ENCODE measurements at regions not wholly inside any gene's neighbourhood (a gene's known extent, or its start where the extent isn't known, plus 50 kb on each side); places are given as distances from the start of the nearest gene placed in this dataset.
A peak's percentile ranks its signal among the peaks of the same experiment; 100 is the strongest.

GRCh38 chr9:81293651-81294050, 395.7 kb downstream of the TLE1 start:
- Mint-ChIP-seq H3K4me3 (no peak overlapping the region), H3K36me3 (ENCODE audit: low read depth) (no peaks in the 10 kb centered on the region), H3K9me3 (peaks cover 42% of the 10 kb centered on the region), H3K27ac (peak overlapping the region in 1 of 3 experiments; percentile 15), H3K27me3 (ENCODE audit: low read depth) (no peaks in the 10 kb centered on the region), H3K4me1 (no peaks in the 10 kb centered on the region)
- TF ChIP-seq, protein P1, sequence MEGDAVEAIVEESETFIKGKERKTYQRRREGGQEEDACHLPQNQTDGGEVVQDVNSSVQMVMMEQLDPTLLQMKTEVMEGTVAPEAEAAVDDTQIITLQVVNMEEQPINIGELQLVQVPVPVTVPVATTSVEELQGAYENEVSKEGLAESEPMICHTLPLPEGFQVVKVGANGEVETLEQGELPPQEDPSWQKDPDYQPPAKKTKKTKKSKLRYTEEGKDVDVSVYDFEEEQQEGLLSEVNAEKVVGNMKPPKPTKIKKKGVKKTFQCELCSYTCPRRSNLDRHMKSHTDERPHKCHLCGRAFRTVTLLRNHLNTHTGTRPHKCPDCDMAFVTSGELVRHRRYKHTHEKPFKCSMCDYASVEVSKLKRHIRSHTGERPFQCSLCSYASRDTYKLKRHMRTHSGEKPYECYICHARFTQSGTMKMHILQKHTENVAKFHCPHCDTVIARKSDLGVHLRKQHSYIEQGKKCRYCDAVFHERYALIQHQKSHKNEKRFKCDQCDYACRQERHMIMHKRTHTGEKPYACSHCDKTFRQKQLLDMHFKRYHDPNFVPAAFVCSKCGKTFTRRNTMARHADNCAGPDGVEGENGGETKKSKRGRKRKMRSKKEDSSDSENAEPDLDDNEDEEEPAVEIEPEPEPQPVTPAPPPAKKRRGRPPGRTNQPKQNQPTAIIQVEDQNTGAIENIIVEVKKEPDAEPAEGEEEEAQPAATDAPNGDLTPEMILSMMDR (IDR thresholded peaks at IDR 0.05; ENCODE audit: unreplicated experiment in 3 of 3), result no peak

DNA sequence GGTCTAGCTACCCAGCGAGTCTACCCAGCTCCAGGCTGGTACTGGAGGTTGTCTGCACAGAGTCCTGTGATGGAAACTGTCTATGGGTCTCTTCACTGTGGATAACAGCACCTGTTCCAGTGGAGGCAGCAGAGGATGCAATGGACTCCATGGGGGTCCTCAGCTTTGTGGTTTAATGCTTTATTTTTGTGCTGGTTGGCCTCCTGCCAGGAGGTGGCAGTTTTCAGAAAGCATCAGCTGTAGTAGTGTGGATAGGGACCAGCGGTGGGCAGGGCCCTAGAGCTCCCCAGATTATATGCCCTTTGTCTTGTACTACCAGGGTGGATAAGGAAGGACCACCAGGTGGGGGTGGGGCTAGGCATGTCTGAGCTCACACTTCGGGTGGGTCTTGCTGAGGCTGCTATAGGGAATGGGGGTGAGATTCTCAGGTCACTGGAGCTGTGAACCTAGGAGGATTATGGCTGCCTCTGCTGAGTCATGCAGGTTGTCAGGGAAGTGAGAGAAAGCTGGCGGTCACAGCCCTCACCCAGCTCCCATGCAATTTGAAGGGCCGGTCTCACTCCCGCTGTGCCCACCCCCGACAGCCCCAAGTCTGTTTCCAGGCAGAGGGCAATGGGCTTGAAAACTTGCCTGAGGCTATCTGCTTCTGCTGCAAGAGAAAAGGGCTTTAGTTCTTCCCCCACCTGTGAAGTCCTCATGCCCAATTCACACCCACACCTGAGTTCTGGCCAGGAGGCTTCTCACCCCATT, 397.1 kb downstream of the TLE1 start:
- peaks cover 5% of the 10 kb centered on the region for H3K36me3 Mint-ChIP-seq (ENCODE audit: low read depth)
- peaks cover 41% of the 10 kb centered on the region for H3K9me3 Mint-ChIP-seq
- TF ChIP-seq, protein P1 (IDR thresholded peaks at IDR 0.05; ENCODE audit: unreplicated experiment in 3 of 3), result no peak
- H3K4me3 Mint-ChIP-seq, result no peak overlapping the region
- no peaks in the 10 kb centered on the region for H3K27me3 Mint-ChIP-seq (ENCODE audit: low read depth)
- no peak overlapping the region for H3K27ac Mint-ChIP-seq
- no peaks in the 10 kb centered on the region for H3K4me1 Mint-ChIP-seq

DNA sequence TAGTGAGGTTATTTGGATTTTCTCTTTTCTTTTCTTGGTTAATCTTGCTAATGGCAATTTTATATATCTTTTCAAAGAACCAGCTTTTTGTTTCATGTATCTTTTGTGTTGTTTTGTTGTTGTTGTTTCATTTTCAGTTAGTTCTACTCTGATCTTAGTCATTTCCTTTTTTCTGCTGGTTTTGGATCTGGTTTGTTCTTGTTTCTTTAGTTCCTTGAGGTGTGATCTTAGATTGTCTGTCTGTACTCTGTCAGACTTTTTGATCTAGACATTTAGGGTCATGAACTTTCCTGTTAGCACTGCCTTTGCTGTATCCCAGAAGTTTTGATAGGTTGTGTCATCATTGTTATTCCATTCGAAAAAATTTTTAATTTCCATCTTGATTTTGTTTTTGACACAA, 399.7 kb downstream of the TLE1 start:
- TF ChIP-seq, protein P1 (IDR thresholded peaks at IDR 0.05; ENCODE audit: unreplicated experiment in 3 of 3), result no peak
- no peaks in the 10 kb centered on the region for H3K4me1 Mint-ChIP-seq
- H3K27me3 Mint-ChIP-seq (ENCODE audit: low read depth), result no peaks in the 10 kb centered on the region
- peaks cover 5% of the 10 kb centered on the region for H3K36me3 Mint-ChIP-seq (ENCODE audit: low read depth)
- H3K4me3 Mint-ChIP-seq, result no peak overlapping the region
- peaks cover 44% of the 10 kb centered on the region for H3K9me3 Mint-ChIP-seq
- H3K27ac Mint-ChIP-seq, result no peak overlapping the region

GRCh38 chr9:81268048-81268447, 421.3 kb downstream of the TLE1 start:
- Mint-ChIP-seq H3K9me3 (peaks cover 19% of the 10 kb centered on the region), H3K27ac (no peak overlapping the region), H3K27me3 (ENCODE audit: low read depth) (no peaks in the 10 kb centered on the region), H3K36me3 (ENCODE audit: low read depth) (no peaks in the 10 kb centered on the region), H3K4me3 (no peak overlapping the region), H3K4me1 (peaks cover 24% of the 10 kb centered on the region)
- TF ChIP-seq, protein P1 (IDR thresholded peaks at IDR 0.05; ENCODE audit: unreplicated experiment in 3 of 3), result no peak

GRCh38 chr9:81266674-81267073, 422.7 kb downstream of the TLE1 start:
- TF ChIP-seq, protein P1 (IDR thresholded peaks at IDR 0.05; ENCODE audit: unreplicated experiment in 3 of 3), result no peak
- H3K4me3 Mint-ChIP-seq, result no peak overlapping the region
- H3K9me3 Mint-ChIP-seq, result peaks cover 23% of the 10 kb centered on the region
- H3K27me3 Mint-ChIP-seq (ENCODE audit: low read depth), result no peaks in the 10 kb centered on the region
- no peak overlapping the region for H3K27ac Mint-ChIP-seq
- peaks cover 1% of the 10 kb centered on the region for H3K36me3 Mint-ChIP-seq (ENCODE audit: low read depth)
- peaks cover 24% of the 10 kb centered on the region for H3K4me1 Mint-ChIP-seq

GRCh38 chr9:81266086-81266485, 423.3 kb downstream of the TLE1 start:
- TF ChIP-seq, protein P1 (IDR thresholded peaks at IDR 0.05; ENCODE audit: unreplicated experiment in 3 of 3), result no peak
- no peaks in the 10 kb centered on the region for H3K27me3 Mint-ChIP-seq (ENCODE audit: low read depth)
- peaks cover 29% of the 10 kb centered on the region for H3K9me3 Mint-ChIP-seq
- peaks cover 24% of the 10 kb centered on the region for H3K4me1 Mint-ChIP-seq
- H3K27ac Mint-ChIP-seq, result peak overlapping the region in 1 of 3 experiments; percentile 60
- H3K4me3 Mint-ChIP-seq, result no peak overlapping the region
- H3K36me3 Mint-ChIP-seq (ENCODE audit: low read depth), result peaks cover 7% of the 10 kb centered on the region
